H1 (cell line): ENCODE measurements at regions not wholly inside any gene's neighbourhood (a gene's known extent, or its start where the extent isn't known, plus 50 kb on each side); places are given as distances from the start of the nearest gene placed in this dataset.

Experiments
- CTCF ChIA-PET: fragments of 300-600 bp; sonication (Branson Sonifier 250); formaldehyde crosslinking; loops from one replicate; lab custom pipeline; 2021; ENCODE audit not compliant: partially characterized antibody; lab: Charles Lee
- POLR2A ChIA-PET: fragments of 300-600 bp; sonication (Branson Sonifier 250); formaldehyde crosslinking; loops from one replicate; lab custom pipeline; 2021; ENCODE audit warnings: inconsistent platforms; ENCODE audit not compliant: partially characterized antibody; lab: Charles Lee
- DNase-seq, 2 experiments: peaks; one replicate each; pipeline versions ENCODE4 v3.0.0 to v3.0.0-alpha.2; 2010 to 2022; ENCODE audit warnings: low spot score in 2 of 2, low read depth in 1 of 2, mixed read lengths in 1 of 2
- FAIRE-seq: peaks from 2 replicates; lab custom pipeline; 2011; peaks lifted over from hg19 to GRCh38; lab: Jason Lieb, UNC
- H2AFZ ChIP-seq: 2 replicates; pipeline ENCODE4 v1.8.1; 2012; ENCODE audit warnings: low read length, inconsistent platforms
- H2AK5ac ChIP-seq: 2 replicates; pipeline ENCODE4 v1.6.1; 2013; ENCODE audit warnings: low read depth, low read length
- H2BK120ac ChIP-seq: replicated peaks from 2 replicates; pipeline ENCODE3; 2013; ENCODE audit warnings: low read depth, low read length, inconsistent platforms
- H2BK12ac ChIP-seq: 2 replicates; pipeline ENCODE4 v1.6.1; 2013; ENCODE audit warnings: low read depth, low read length
- H2BK15ac ChIP-seq: 2 replicates; pipeline ENCODE4 v1.6.1; 2013; ENCODE audit warnings: low read length
- H2BK20ac ChIP-seq: 2 replicates; pipeline ENCODE4 v1.6.1; 2013; ENCODE audit warnings: low read length
- H2BK5ac ChIP-seq: 2 replicates; pipeline ENCODE4 v1.6.1; 2013; ENCODE audit warnings: low read depth, low read length
- H3K14ac ChIP-seq: 2 replicates; pipeline ENCODE4 v1.6.1; 2013; ENCODE audit warnings: inconsistent platforms; ENCODE audit not compliant: insufficient read length
- H3K18ac ChIP-seq: 2 replicates; pipeline ENCODE4 v1.6.1; 2013; ENCODE audit warnings: low read length; ENCODE audit errors: extremely low read depth
- H3K23ac ChIP-seq: 2 replicates; pipeline ENCODE4 v1.6.1; 2013; ENCODE audit warnings: inconsistent platforms; ENCODE audit not compliant: insufficient read length
- H3K23me2 ChIP-seq: 2 replicates; pipeline ENCODE4 v1.6.1; 2013; ENCODE audit warnings: low read depth, low read length
- H3K27ac ChIP-seq: 2 replicates; pipeline ENCODE4 v1.6.1; 2011; ENCODE audit warnings: low read depth, low read length, inconsistent platforms
- H3K27me3 ChIP-seq, 4 experiments: replicated peaks in 1 of 4; 1 replicate in 1 of 4; 2 replicates in 3 of 4; pipeline versions ENCODE4 v1.6.1 to v1.8.1; 2011 to 2013; ENCODE audit warnings: low read length in 3 of 4, mild to moderate bottlenecking in 3 of 4, inconsistent platforms in 2 of 4, mixed read lengths in 2 of 4, moderate library complexity in 1 of 4; ENCODE audit not compliant: control insufficient read depth in 3 of 4, insufficient read depth in 3 of 4; ENCODE audit errors: extremely low read depth in 1 of 4
- H3K36me3 ChIP-seq, 4 experiments: 2 replicates each; pipeline versions ENCODE4 v1.6.1 to v1.8.1; 2011 to 2013; ENCODE audit warnings: mild to moderate bottlenecking in 4 of 4, low read length in 3 of 4, moderate library complexity in 2 of 4, control low read depth in 1 of 4, inconsistent platforms in 1 of 4; ENCODE audit not compliant: insufficient read depth in 4 of 4, control insufficient read depth in 2 of 4
- H3K4ac ChIP-seq: replicated peaks from 2 replicates; pipeline ENCODE3; 2013; ENCODE audit warnings: low read length, low read depth, mixed read lengths, inconsistent platforms; ENCODE audit not compliant: insufficient read length
- H3K4me1 ChIP-seq, 4 experiments: replicated peaks in 1 of 4; 1 replicate in 1 of 4; 2 replicates in 3 of 4; pipeline versions ENCODE4 v1.6.1 to v1.8.1; 2011 to 2013; ENCODE audit warnings: low read length in 3 of 4, inconsistent platforms in 2 of 4, mixed read lengths in 1 of 4; ENCODE audit not compliant: insufficient read depth in 4 of 4, control insufficient read depth in 3 of 4
- H3K4me2 ChIP-seq, 2 experiments: 2 replicates each; pipeline versions ENCODE4 v1.6.1 to v1.8.1; 2011 to 2013; ENCODE audit warnings: low read depth in 2 of 2, low read length in 2 of 2, control low read depth in 1 of 2, inconsistent platforms in 1 of 2, mild to moderate bottlenecking in 1 of 2; ENCODE audit not compliant: insufficient read depth in 1 of 2
- H3K4me3 ChIP-seq, 4 experiments: fragments of 200-600, 300-600 bp in 1 of 4; sonication (generic), shearing (Covaris generic), sonication (Bioruptor Twin) in 1 of 4; 2 replicates each; pipeline versions ENCODE4 v1.5.1 to v1.8.1; 2011 to 2016; ENCODE audit warnings: low read length in 4 of 4, low read depth in 3 of 4, control low read depth in 2 of 4, inconsistent platforms in 2 of 4, mild to moderate bottlenecking in 2 of 4, mixed read lengths in 1 of 4, moderate library complexity in 1 of 4; ENCODE audit not compliant: insufficient read depth in 2 of 4; ENCODE audit errors: extremely low read depth in 1 of 4
- H3K56ac ChIP-seq: replicated peaks from 2 replicates; pipeline ENCODE3; 2013; ENCODE audit warnings: low read depth, mild to moderate bottlenecking, mixed read lengths, low read length, inconsistent platforms; ENCODE audit not compliant: insufficient read length
- H3K79me1 ChIP-seq: 2 replicates; pipeline ENCODE4 v1.6.1; 2013; ENCODE audit warnings: low read depth, low read length, control low read depth
- H3K79me2 ChIP-seq, 2 experiments: 2 replicates each; pipeline versions ENCODE4 v1.6.1 to v1.8.1; 2012 to 2013; ENCODE audit warnings: low read length in 2 of 2, mild to moderate bottlenecking in 2 of 2, inconsistent platforms in 1 of 2; ENCODE audit not compliant: insufficient read depth in 2 of 2, control insufficient read depth in 1 of 2
- H3K9ac ChIP-seq, 4 experiments: replicated peaks in 1 of 4; 1 replicate in 1 of 4; 2 replicates in 3 of 4; pipeline versions ENCODE4 v1.6.1 to v1.8.1; 2011 to 2013; ENCODE audit warnings: low read depth in 3 of 4, low read length in 3 of 4, control low read depth in 2 of 4, mild to moderate bottlenecking in 2 of 4, moderate library complexity in 2 of 4, inconsistent platforms in 1 of 4; ENCODE audit errors: extremely low read depth in 1 of 4
- H3K9me3 ChIP-seq, 2 experiments: 2 replicates each; pipeline versions ENCODE4 v1.6.1 to v1.8.1; 2012 to 2013; ENCODE audit warnings: mild to moderate bottlenecking in 2 of 2, moderate library complexity in 2 of 2, control low read depth in 1 of 2, inconsistent platforms in 1 of 2, low read depth in 1 of 2, low read length in 1 of 2, mixed read lengths in 1 of 2; ENCODE audit not compliant: insufficient read depth in 2 of 2
- H4K20me1 ChIP-seq, 2 experiments: replicated peaks in 1 of 2; 2 replicates each; pipeline versions ENCODE3 to v1.8.1; 2011 to 2013; ENCODE audit warnings: inconsistent platforms in 2 of 2, low read length in 2 of 2, mild to moderate bottlenecking in 1 of 2; ENCODE audit not compliant: insufficient read depth in 2 of 2, control insufficient read depth in 1 of 2
- H4K5ac ChIP-seq: 2 replicates; pipeline ENCODE4 v1.6.1; 2013; ENCODE audit warnings: low read length, low read depth, mixed read lengths, inconsistent platforms; ENCODE audit not compliant: insufficient read length
- H4K8ac ChIP-seq: 2 replicates; pipeline ENCODE4 v1.8.0; 2013; ENCODE audit warnings: mild to moderate bottlenecking, moderate library complexity, low read length, inconsistent platforms; ENCODE audit not compliant: insufficient read depth; ENCODE audit errors: extremely low read depth
- H4K91ac ChIP-seq: replicated peaks from 2 replicates; pipeline ENCODE3; 2013; ENCODE audit warnings: low read length, mixed read lengths, inconsistent platforms; ENCODE audit not compliant: insufficient read length
- HDAC6 ChIP-seq: IDR thresholded peaks from one replicate; pipeline ENCODE4 v1.7.1; 2012; ENCODE audit warnings: low read depth, mild to moderate bottlenecking, inconsistent platforms, low read length, moderate library complexity
- NRF1 ChIP-seq: IDR thresholded peaks from 2 replicates; pipeline ENCODE4 v1.6.1; 2011; ENCODE audit warnings: mild to moderate bottlenecking, low read depth, low read length, improper control_type of control experiment
- SP1 ChIP-seq: IDR thresholded peaks from 2 replicates; pipeline ENCODE4 v1.6.1; 2011; ENCODE audit warnings: low read depth, low read length
- TAF7 ChIP-seq: optimal IDR thresholded peaks from 2 replicates; pipeline ENCODE3; 2011; ENCODE audit warnings: low read depth, mild to moderate bottlenecking, inconsistent platforms, low read length, moderate library complexity, borderline replicate concordance
- WGBS, 2 experiments: shearing (Covaris generic) in 1 of 2; methylation state at CpG; one replicate each; pipeline versions ENCODE4 v1.1.6 to v1.1.7; 2013 to 2015; ENCODE audit warnings: low lambda C conversion rate in 2 of 2, mixed read lengths in 2 of 2, inconsistent platforms in 1 of 2, low coverage in 1 of 2, missing lambda C conversion rate in 1 of 2; ENCODE audit not compliant: insufficient replicate concordance in 2 of 2, insufficient coverage in 1 of 2, insufficient read length in 1 of 2; ENCODE audit errors: extremely low coverage in 1 of 2, missing lambda C conversion rate in 1 of 2; 5-methylcytosine and 5-hydroxymethylcytosine counted together

DNA sequence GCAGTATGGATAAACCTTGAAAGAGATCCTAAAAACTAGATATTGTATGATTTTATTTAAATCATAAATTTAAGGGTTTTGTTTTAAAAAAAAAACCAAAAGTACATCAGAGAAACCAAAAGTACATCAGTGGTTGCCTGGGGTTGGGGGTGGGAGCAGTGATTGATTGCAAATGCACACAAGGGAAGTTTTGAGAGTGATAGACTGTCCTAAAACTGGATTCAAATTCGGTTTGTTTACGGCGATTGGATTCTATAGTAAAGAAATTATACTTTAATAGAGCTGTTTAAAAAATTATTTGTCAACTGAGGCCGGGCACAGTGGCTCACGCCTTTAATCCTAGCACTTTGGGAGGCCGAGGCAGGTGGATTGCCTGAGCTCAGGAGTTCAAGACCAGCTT, 179.8 kb downstream of the METTL4 start:
- Histone ChIP-seq H3K4me1 (no peaks in the 10 kb centered on the region), H4K8ac (no peak overlapping the region), H3K14ac (no peak overlapping the region), H4K20me1 (no peaks in the 10 kb centered on the region), H3K56ac (no peak overlapping the region), H3K9ac (no peak overlapping the region), H3K79me2 (no peaks in the 10 kb centered on the region), H4K91ac (no peak overlapping the region), H3K23ac (no peak overlapping the region), H2BK20ac (no peak overlapping the region), H2BK12ac (no peak overlapping the region), H3K27me3 (no peaks in the 10 kb centered on the region), H3K36me3 (no peaks in the 10 kb centered on the region), H3K27ac (no peak overlapping the region), H2BK5ac (no peak overlapping the region), H3K4ac (no peak overlapping the region), H3K4me2 (no peak overlapping the region), H2AK5ac (no peak overlapping the region), H3K79me1 (no peaks in the 10 kb centered on the region), H2AFZ (no peak overlapping the region), H4K5ac (no peak overlapping the region), H3K9me3 (peaks cover 0 to 3% of the 10 kb centered on the region in 2 experiments; a peak in 1 of 4 replicates), H2BK15ac (no peak overlapping the region), H3K18ac (no peak overlapping the region; the same call in 1 of the 2 replicates), H3K4me3 (no peak overlapping the region), H2BK120ac (no peak overlapping the region), H3K23me2 (no peaks in the 10 kb centered on the region)
- WGBS, 2 experiments = 95% methylated on average over 6 of the region's 6 CpGs; no CpG with 5 or more reads in 1 of the 2 experiments
- POLR2A ChIA-PET = no interaction called here
- CTCF ChIA-PET = interaction anchor here (1.0 kb wide), 1 partner anchor 12 kb away, joined by 3 read pairs; no protein-coding TSS in a partner anchor
- no peak for TF ChIP-seq TAF7
- TF ChIP-seq HDAC6 = no peak
- TF ChIP-seq NRF1 = no peak
- TF ChIP-seq SP1 = no peak
- FAIRE-seq (no peak), DNase-seq (no peak)
